ENCODE measurements at regions not wholly inside any gene's neighbourhood (a gene's known extent, or its start where the extent isn't known, plus 50 kb on each side); places are given as distances from the start of the nearest gene placed in this dataset.
"Not testable (repeated sequence)": the region's sequence is repeated elsewhere in the genome, so short reads cannot be mapped to it uniquely, and the experiment has no call there.

DNA sequence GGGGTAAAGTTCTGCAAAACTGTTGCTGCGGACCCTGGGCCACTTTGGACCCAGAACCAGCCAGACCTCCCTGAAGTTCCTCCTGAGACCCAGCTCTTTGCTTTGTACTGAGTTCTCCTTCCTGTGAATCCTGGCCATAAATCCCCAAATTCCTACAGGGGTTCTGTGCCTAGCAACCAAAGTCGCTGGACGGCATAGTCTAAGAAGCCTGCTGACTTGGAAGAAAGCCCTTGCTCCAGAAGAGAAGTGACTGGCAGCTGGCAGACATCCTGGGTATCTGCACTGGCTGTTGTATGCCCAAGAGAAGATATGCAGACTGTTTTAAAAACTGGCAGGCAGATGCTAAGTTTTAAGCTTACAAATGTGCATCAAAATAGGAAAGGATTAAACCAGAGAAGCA lies 99.9 kb upstream of the SLC24A4 start:
- peak; percentile 20 for DNase-seq (ENCODE audit: low read depth)

DNA sequence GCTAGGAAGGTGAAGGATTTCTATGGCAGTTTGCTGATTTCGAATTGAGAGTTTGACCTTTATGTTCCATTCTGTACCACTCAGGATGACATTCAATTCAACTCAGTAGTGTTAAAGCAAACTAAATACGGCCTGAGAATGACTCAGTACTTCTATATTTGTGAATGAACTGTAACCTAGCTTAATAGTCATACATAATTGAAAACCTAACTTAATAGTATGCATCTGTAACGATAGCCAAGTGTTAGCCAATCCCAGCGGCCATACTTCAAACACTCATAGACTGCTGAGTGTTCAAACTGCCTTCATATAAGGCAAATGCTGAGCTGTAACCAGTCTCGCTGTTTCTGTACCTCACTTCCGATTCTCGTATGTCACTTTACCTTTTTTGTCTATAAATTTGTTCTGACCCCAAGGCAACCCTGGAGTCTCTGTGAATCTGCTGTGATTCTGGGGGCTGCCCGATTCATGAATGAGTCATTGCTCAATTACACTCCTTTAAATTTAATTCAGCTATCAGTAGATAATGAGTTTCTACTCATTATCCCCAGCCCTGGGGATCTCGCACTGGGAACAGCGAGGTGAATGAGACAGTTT lies 98.5 kb upstream of the SLC24A4 start:
- DNase-seq (ENCODE audit: low read depth) = peak; percentile 45

DNA sequence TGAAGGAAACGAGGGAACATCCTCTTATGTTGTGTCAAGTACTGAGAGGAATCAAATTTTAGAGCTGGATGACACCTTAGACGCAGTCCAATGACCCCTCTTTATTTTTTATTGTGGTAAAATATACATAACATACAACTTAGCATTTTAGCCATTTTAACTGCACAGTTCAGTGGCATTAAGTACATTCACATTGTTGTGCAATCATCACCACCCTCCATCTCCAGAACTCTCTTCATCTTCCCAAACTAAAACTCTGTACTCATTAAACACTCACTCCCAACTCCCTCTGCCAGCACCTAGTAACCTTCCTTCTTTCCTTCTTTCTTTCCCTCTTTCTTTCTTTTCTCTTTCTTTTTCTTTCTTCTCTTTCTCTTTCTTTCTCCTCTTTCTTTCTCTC lies 97.2 kb upstream of the SLC24A4 start:
- no peak for DNase-seq (ENCODE audit: low read depth)

DNA sequence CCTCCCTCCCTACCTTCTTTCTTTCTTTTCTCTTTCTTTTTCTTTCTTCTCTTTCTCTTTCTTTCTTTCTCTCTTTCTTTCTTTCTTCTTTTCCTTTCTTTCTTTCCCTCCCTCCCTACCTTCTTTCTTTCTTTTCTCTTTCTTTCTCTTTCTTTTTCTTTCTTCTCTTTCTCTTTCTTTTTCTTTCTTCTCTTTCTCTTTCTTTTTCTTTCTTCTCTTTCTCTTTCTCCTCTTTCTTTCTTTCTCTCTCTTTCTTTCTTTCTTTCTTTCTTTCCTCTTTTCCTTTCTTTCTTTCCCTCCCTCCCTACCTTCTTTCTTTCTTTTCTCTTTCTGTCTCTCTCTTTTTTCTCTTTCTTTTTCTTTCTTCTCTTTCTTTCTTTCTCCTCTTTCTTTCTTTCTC lies 96.8 kb upstream of the SLC24A4 start:
- not testable (repeated sequence) for DNase-seq (ENCODE audit: low read depth)

DNA sequence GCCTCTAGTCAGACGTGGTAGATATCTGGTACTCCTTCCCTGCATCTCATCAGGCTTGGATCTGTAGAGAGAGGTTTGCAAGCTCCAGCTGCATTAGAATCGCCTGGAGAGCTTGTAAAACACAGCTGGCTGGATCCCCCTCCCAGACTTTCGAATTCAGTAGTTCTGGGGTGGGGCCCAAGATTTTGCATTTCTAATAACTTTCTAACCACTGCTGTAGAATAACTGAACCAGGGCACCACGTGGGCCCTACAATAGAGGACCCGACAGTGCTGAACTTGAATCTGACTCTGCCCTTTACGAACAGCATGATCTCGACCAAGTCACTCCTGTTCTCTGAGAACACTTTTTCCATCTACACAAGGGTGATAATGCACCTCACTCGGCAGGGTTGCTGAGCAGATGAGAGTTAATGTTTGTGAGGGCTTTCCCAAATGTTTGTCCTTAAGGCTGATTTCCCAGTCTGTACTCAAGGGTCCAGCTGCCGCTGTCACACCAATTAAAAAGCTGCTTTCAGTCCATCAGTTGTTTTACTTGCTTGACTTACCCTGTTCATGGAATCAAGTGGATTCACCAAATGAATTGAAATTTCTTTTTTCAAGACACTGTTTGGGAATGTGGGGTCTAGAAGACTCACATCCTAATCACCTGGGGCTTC lies 86.6 kb upstream of the SLC24A4 start:
- DNase-seq (ENCODE audit: low read depth) = no peak

DNA sequence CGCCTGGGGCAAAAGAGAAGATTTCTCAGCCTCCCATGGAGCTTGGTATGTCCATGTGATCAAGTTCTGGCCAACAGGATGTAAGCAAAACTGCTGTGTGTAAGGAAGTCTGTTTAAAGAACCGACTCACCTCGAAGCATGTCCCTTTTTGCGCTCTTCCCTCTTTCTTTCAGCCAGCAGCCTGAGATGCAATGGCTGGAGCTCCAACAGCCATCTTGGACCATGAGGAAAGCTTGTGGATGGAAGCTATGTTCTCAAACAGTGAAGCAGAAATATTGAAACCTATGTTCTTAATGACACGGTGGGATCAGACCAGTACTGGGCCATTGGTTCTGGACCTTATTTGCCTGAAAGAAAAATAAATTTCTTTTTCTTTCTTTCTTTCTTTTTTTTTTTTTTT lies 82.3 kb upstream of the SLC24A4 start:
- DNase-seq (ENCODE audit: low read depth) = no peak

DNA sequence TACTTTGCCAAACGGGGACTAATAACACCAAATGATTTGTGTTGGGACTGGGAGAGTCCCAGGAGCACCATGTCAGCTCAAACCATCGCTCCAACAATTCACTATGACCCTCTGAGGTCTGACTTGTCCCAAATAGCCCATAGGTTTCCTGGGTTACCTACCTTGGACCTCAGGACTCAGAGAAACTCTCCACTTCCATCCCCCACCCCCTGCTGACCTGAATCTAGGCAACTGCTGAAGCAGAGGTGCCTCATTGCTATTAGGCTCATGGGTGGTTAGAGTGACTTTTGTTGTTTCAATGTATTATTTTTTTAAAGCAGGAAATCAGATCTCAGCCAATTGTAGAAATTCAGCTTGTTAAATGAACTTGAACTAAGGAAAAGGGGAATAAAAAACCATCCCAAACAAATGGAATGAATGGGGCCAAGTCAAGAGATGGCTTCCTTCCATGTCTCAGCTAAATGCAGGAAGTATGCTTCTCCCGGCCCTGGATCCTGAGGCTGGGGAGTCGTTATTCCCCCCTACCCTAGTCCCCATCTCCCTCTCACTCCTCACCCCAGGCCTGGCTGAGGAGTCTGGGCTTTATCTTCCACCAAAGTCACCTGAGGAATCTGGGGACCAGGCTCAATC lies 80.9 kb upstream of the SLC24A4 start:
- DNase-seq (ENCODE audit: low read depth) = no peak

DNA sequence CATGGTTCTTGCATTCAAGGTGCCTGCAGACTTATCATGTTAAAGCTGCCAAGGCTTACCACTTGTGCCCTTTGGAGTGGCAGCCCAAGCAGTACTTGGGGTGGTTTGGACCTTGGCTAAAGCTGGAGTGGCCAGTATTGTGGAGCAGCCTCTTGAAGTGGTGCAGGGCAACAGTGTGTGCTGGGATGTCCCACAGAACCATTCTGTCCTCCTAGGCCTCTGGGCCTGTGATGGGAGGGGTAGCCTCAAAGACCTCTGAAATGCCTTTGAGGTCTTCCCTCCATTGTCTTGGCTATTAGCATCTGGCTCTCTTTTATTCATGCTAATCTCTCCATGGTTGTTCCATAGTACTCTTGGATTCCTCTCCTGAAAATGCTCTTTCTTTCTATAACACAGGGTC lies 78.2 kb upstream of the SLC24A4 start:
- no peak for DNase-seq (ENCODE audit: low read depth)

DNA sequence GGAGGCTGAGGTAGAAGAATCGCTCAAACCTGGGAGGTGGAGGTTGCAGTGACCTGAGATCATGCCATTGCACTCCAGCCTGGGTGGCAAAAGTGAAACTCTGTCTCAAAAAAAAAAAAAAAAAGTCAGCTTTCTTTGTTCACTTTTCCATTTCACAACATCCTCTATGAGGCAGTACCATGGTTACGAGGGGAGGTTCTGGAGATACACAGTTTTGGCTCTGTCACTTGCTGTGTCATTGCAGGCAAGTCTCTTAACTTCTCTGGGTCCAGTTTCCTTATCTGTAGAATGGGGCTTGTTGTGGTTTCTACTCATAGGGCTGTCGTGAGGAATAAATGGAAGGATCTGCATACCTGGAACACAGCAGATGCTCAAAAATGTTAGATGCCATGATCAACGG lies 75.6 kb upstream of the SLC24A4 start:
- no peak for DNase-seq (ENCODE audit: low read depth)

DNA sequence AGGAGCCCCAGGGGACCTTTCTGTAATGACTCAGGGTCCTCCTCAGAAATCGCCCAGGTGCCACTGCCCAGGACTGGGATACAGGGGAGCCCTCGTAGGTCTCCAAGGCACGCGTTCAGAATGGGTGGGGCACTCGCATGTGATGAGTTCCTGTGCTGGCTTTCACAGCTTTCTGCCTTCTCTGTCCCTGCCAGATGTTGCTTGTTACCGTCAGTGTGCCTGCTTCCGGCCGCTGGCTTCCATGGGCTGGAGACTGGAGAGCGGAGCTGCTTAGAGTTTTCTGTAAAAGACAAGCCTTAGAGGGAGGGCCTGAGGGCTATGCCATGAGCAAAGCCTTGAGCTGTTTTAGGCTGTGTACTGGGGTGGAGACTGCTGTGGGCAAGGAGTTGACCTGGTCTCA lies 75.0 kb upstream of the SLC24A4 start:
- DNase-seq (ENCODE audit: low read depth) = no peak

DNA sequence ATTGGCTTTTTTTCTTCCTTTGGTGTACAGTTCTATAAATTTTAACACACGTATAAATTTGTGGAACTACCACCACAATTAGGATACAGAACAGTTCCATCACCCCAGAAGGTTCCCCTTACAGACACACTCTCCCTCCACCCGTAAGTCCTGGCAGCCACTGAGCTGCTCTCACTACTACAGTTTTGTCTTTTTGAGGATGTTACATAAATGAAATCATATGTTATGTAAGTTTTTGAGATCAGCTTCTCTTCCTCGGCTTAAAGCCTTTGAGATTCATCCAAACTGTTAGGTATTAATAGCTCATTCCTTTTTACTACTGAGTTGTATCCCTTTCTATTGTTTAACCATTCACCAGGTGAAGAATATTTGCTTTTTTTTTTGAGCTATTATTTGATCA lies 74.3 kb upstream of the SLC24A4 start:
- no peak for DNase-seq (ENCODE audit: low read depth)

DNA sequence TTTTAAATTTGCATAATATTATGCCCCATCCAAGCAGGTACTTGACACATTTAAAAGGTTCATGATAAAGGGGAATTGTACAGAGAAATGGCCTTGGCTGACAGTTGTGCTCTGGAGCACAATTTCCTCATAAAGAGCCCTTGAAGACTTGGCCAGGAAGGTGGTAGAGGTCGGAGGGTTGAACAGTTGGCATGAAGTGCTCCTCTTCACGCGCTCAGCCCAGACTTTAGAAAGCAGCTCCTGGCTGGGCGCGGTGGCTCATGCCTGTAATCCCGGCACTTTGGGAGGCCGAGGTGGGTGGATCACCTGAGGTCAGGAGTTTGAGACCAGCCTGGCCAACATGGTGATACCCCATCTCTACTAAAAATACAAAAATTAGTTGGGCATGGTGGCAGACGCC lies 72.6 kb upstream of the SLC24A4 start:
- not testable (repeated sequence) for DNase-seq (ENCODE audit: low read depth)

DNA sequence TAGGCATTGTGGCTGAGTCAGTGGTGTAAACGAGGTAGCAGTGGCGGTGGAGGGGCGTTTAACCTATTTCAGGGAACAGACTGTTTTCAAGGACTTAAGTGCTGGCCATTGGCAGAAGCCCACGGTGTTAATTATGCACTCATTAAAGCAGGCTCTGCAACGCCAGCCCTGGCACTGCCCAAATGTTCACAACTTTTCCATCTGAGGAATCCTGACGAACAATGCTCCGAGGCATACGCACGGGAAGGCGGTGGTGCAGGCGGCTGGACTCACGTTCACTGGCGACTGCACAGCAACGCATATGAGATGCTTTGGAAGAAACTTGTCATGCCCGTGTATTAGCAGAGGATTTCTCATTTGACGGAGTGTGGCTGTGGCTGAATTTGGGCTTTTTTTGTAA lies 70.6 kb upstream of the SLC24A4 start:
- no peak for DNase-seq (ENCODE audit: low read depth)

DNA sequence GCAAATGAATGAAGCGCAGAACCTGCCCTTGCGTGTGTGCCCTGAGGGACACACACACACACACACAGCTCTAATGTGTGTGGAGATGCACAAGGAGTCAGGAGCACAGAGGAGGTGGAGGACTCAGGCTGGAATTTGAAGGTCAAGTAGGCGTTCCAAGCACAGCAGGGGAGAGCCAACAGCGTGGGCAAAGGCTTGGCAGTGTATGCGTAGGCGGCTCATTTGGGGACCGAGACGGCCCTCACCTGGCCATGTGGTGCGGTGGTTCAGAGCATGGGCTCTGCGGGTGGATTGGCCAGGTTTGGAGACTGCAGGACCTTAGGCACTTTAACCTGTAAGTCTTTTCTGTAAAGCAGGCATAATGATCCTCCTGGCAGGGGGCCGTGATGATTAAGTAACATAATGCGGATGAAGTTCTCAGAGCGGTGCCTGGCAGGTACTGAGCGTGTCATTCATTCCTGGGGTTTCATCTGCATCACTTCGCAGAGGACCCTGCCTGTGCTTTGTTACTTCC lies 69.5 kb upstream of the SLC24A4 start:
- no peak for DNase-seq (ENCODE audit: low read depth)

DNA sequence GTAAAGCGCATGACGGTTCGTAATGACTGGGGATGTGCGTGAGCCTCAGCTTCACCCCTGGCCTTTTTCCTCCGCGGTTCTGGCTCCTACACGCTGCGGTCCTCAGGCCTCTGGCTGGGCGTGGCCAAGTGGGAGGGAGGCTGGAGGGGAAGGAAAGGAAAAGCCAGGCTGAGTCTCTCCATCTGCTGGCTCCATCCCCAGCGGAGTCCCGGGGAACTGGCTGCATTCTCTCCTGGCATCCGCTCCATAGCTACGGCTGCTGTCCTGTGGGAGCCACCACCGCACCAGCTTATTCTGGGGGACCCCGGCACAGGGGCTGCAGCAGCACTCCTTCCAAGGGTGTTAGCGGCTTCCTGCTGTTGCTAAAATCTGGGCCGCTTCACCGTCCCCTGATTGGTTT lies 68.2 kb upstream of the SLC24A4 start:
- DNase-seq (ENCODE audit: low read depth) = peak; percentile 23

DNA sequence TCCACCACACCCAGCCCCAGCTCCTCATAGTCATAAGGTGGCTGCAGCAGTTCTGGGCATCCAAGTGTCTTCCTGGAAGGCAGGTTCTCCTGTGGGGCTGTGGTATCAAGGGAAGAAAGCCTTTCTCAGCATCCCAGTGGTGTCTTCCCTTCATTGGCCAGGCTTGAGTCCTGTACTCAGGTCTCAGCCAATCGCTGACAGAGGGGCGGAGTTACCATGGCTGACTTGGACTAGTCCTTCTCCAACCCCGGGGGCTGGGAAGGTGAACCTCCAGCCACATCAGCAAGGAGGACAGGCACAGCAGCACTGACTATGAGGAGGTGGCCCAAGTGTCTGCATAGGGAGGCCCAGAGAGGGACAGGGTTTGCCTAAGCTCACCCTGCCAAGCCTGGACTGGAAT lies 64.0 kb upstream of the SLC24A4 start:
- DNase-seq (ENCODE audit: low read depth) = no peak

DNA sequence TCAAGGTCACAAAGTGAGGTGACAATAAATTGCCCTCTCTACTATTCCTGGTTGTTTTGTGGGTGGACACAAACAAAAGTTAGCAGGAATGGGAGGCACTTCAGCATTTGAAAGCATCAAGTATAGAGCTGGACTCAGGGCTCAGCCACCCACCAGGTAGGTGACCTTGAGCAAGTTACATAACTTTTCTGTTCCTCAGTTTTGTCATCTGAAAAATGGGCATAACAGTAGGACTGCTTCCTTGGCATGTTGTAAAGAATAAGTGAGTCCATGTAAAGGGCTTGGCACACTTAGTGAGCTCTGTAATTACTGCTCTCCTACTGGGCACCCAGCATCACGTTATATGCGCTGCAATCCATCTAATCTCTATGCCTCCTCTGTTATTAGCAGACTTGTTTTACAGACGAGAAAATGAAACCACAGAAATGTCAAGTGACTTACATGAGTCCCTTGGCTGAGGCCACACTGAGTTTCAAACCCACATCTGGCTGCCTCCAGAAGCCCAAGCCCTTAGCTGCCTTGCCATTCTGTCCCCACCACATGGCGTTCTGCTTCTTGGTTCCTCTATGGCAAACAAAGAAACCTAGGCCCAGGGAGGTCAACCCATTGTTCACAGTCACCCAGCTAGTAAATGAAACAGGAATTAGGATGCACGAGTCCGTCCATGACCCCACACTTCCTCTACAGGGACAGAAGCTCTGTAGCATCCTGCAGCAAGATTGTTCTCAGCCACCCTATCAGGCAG lies 63.2 kb upstream of the SLC24A4 start:
- DNase-seq (ENCODE audit: low read depth) = no peak

DNA sequence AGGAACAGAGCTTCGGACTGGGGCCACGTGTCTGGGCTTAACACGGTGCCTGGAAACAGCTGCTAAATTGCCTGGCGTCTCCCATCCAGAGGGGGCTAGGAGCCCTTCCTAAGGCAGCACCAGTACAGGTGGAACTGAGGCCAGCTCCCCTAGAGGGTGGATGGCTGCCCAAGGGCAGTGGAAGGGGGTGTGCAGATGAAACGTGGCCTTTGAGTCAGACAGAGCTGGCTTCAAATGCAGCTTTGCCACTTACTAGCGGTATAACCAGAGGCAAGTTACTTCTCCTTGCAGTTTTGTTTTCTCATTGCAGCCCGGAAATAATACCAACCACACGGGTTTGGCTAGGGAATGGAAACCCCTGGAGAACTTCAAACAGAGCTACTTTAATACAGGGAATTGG lies 59.3 kb upstream of the SLC24A4 start:
- no peak for DNase-seq (ENCODE audit: low read depth)

DNA sequence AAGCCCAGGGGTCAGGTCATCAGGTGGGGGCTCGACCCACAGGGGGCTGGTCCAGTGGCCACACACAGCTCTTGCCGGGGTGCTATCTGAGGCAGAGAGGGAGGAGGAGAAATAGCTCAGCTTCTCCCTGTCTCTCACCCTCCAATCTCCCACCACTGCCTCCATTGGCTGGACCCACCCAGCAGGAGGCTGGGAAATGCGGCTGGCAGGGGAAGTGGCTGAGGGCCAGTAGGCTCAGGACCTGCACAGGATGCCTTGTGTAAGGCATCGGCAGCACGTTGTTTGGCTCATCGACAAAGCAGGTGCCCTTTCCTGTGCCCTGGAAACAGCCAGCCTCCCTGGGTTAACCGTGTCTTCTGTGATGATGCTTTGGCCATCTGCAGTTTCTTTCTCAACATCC lies 58.8 kb upstream of the SLC24A4 start:
- DNase-seq (ENCODE audit: low read depth) = no peak

DNA sequence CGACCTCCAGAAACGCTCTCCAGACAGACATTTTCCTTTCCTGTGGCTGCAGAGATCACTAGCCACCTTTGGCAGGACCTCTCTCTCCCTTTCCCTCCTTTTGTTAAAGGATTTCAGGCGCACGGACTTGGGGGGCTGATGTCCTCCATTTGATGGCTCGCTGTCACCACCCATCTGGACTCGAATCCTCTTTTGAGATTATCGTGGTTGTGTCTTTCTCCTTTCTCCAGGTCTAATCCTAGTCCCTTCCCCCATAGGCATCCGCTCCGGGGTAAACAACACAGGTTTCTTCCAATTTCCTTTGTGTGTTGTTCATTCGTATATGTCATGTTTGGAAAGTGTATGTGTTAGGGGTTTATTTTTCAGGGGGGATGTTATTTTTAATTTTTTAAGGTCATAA lies 56.7 kb upstream of the SLC24A4 start:
- no peak for DNase-seq (ENCODE audit: low read depth)

Measured in fibroblast of gingiva (primary cell).